BLaER1 treated with 17β-estradiol and CSF1 and Interleukin-3, amounts not matched to agents 10 nM and 100 nM (cell line): ENCODE measurements at regions not wholly inside any gene's neighbourhood (a gene's known extent, or its start where the extent isn't known, plus 50 kb on each side); places are given as distances from the start of the nearest gene placed in this dataset.

ENCODE experiments used
- H3K27ac ChIP-seq, 11 experiments: shearing (Covaris generic); formaldehyde crosslinking; 2 replicates each; pipeline ENCODE4 v1.8.1; 2022
- H3K27me3 ChIP-seq, 11 experiments: shearing (Covaris generic); formaldehyde crosslinking; 2 replicates each; pipeline ENCODE4 v1.8.1; 2022
- H3K36me3 ChIP-seq, 11 experiments: shearing (Covaris generic); formaldehyde crosslinking; 2 replicates each; pipeline ENCODE4 v1.8.1; 2022
- H3K4me1 ChIP-seq, 10 experiments: shearing (Covaris generic); formaldehyde crosslinking; 2 replicates each; pipeline ENCODE4 v1.8.1; 2022
- H3K4me2 ChIP-seq, 11 experiments: shearing (Covaris generic); formaldehyde crosslinking; 2 replicates each; pipeline ENCODE4 v1.8.1; 2022
- H3K4me3 ChIP-seq, 10 experiments: shearing (Covaris generic); formaldehyde crosslinking; 2 replicates each; pipeline ENCODE4 v1.8.1; 2022
- H3K9ac ChIP-seq, 11 experiments: shearing (Covaris generic); formaldehyde crosslinking; 2 replicates each; pipeline ENCODE4 v1.8.1; 2022
- H3K9me3 ChIP-seq, 11 experiments: shearing (Covaris generic); formaldehyde crosslinking; replicated peaks in 1 of 11; 2 replicates each; pipeline ENCODE4 v1.8.1; 2022
- H4K20me1 ChIP-seq, 11 experiments: shearing (Covaris generic); formaldehyde crosslinking; 2 replicates each; pipeline ENCODE4 v1.8.1; 2022
- Cebpa-rat ChIP-seq, 11 experiments: shearing (Covaris generic); IDR thresholded peaks; 2 replicates each; pipeline ENCODE4 v1.8.1; 2022

DNA sequence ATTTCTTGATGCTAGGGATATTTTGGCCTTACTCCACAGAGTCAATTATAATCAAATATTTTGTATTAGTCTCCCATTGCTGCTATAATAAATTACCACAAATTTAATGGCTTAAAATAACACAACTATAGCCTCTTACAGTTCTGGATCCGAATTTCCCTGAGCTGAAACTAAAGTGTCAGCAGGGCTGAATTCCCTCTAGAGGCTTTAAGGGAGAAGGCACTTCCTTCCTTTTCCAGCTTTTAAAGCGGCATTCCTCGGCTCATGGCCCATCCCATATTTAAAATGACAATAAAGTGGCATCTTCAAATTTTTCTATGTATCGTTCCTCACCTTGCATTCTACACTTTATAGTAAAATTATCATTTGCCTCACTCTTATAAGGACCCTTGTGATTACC lies 421.4 kb upstream of the ZWINT start:
- H3K4me3 ChIP-seq = no peak overlapping the region
- no peak for TF ChIP-seq Cebpa-rat (IDR thresholded peaks at IDR 0.05)
- no peaks in the 10 kb centered on the region for H3K36me3 ChIP-seq
- H3K27ac ChIP-seq = no peak overlapping the region
- H3K9ac ChIP-seq = no peak overlapping the region
- no peaks in the 10 kb centered on the region for H4K20me1 ChIP-seq
- no peaks in the 10 kb centered on the region for H3K9me3 ChIP-seq
- H3K4me2 ChIP-seq = no peak overlapping the region
- no peaks in the 10 kb centered on the region for H3K27me3 ChIP-seq
- no peaks in the 10 kb centered on the region for H3K4me1 ChIP-seq

GRCh38 chr10:56771343-56771742 lies 410.3 kb upstream of the ZWINT start:
- peaks cover 16 to 28% (median 24%) of the 10 kb centered on the region in 11 experiments for H3K9me3 ChIP-seq
- H3K4me3 ChIP-seq = no peak overlapping the region
- H3K27ac ChIP-seq = no peak overlapping the region
- no peaks in the 10 kb centered on the region for H4K20me1 ChIP-seq
- no peaks in the 10 kb centered on the region for H3K36me3 ChIP-seq
- H3K4me1 ChIP-seq = no peaks in the 10 kb centered on the region
- H3K4me2 ChIP-seq = no peak overlapping the region
- no peak for TF ChIP-seq Cebpa-rat (IDR thresholded peaks at IDR 0.05)
- no peaks in the 10 kb centered on the region for H3K27me3 ChIP-seq
- no peak overlapping the region for H3K9ac ChIP-seq

GRCh38 chr10:56763090-56763489 lies 402.0 kb upstream of the ZWINT start:
- no peak overlapping the region for H3K27ac ChIP-seq
- no peak overlapping the region for H3K4me2 ChIP-seq
- no peak overlapping the region for H3K9ac ChIP-seq
- H3K27me3 ChIP-seq = no peaks in the 10 kb centered on the region
- no peak overlapping the region for H3K4me3 ChIP-seq
- H3K4me1 ChIP-seq = no peaks in the 10 kb centered on the region
- no peak for TF ChIP-seq Cebpa-rat (IDR thresholded peaks at IDR 0.05)
- H3K36me3 ChIP-seq = no peaks in the 10 kb centered on the region
- H3K9me3 ChIP-seq = peaks cover 13 to 22% (median 15%) of the 10 kb centered on the region in 11 experiments
- no peaks in the 10 kb centered on the region for H4K20me1 ChIP-seq

DNA sequence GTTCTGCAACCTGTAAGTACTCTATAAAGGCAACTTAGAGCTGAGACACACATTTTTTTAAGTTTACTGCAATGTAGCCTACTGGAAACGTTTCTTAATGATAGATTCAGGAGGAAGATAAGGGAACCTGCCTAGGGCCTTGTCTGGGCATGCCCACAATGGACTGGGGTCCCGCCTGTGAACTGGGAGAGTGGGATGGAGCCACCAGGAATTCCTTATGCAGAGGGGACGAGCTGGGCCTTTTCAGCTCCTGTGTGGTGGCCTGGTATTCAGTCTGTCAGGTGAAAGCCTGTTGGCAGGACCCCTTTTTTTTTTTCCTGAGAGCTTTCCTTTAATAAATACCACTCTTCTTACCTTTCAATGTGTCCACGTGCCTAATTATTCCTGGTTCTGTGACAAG lies 384.4 kb upstream of the ZWINT start:
- H3K4me3 ChIP-seq = no peak overlapping the region
- TF ChIP-seq Cebpa-rat (IDR thresholded peaks at IDR 0.05) = no peak

GRCh38 chr10:56728349-56728748 lies 367.3 kb upstream of the ZWINT start:
- no peak overlapping the region for H3K9ac ChIP-seq
- H4K20me1 ChIP-seq = no peaks in the 10 kb centered on the region
- no peak overlapping the region for H3K4me3 ChIP-seq
- no peak overlapping the region for H3K27ac ChIP-seq
- no peaks in the 10 kb centered on the region for H3K4me1 ChIP-seq
- H3K36me3 ChIP-seq = no peaks in the 10 kb centered on the region
- no peaks in the 10 kb centered on the region for H3K27me3 ChIP-seq
- H3K4me2 ChIP-seq = no peak overlapping the region
- H3K9me3 ChIP-seq = 0 out of 22 replicates have a peak, but pooled peaks cover 0 to 2% (median 0%) of the 10 kb centered on the region in 11 experiments
- TF ChIP-seq Cebpa-rat (IDR thresholded peaks at IDR 0.05) = no peak

More for the DNA sequence above, 384.4 kb upstream of the ZWINT start:
- H3K4me2 ChIP-seq = no peak overlapping the region
- no peaks in the 10 kb centered on the region for H4K20me1 ChIP-seq
- no peaks in the 10 kb centered on the region for H3K27me3 ChIP-seq
- no peaks in the 10 kb centered on the region for H3K4me1 ChIP-seq
- H3K9ac ChIP-seq = no peak overlapping the region
- H3K9me3 ChIP-seq = no peaks in the 10 kb centered on the region
- no peaks in the 10 kb centered on the region for H3K36me3 ChIP-seq
- H3K27ac ChIP-seq = no peak overlapping the region

GRCh38 chr10:56722912-56723311 lies 361.9 kb upstream of the ZWINT start:
- Histone ChIP-seq H4K20me1 (no peaks in the 10 kb centered on the region), H3K4me1 (no peaks in the 10 kb centered on the region), H3K9ac (no peak overlapping the region), H3K36me3 (no peaks in the 10 kb centered on the region), H3K27ac (no peak overlapping the region), H3K9me3 (no peaks in the 10 kb centered on the region), H3K4me3 (no peak overlapping the region), H3K27me3 (no peaks in the 10 kb centered on the region), H3K4me2 (no peak overlapping the region)
- TF ChIP-seq Cebpa-rat (IDR thresholded peaks at IDR 0.05) = no peak

- no peaks in the 10 kb centered on the region for H3K9me3 ChIP-seq
- no peak overlapping the region for H3K9ac ChIP-seq
- no peak overlapping the region for H3K27ac ChIP-seq
- TF ChIP-seq Cebpa-rat (IDR thresholded peaks at IDR 0.05) = no peak
- no peaks in the 10 kb centered on the region for H3K27me3 ChIP-seq
- H3K4me3 ChIP-seq = no peak overlapping the region
- H3K4me2 ChIP-seq = peak overlapping the region in 2 of 11 experiments; percentile 19 to 21; a peak in 1 of 22 replicates
- peaks cover 0 to 5% (median 0%) of the 10 kb centered on the region in 10 experiments; a peak in 2 of 20 replicates for H3K4me1 ChIP-seq
- no peaks in the 10 kb centered on the region for H3K36me3 ChIP-seq
- H4K20me1 ChIP-seq = no peaks in the 10 kb centered on the region
These were observed 354.2 kb upstream of the ZWINT start for GRCh38 chr10:56715262-56715661.

DNA sequence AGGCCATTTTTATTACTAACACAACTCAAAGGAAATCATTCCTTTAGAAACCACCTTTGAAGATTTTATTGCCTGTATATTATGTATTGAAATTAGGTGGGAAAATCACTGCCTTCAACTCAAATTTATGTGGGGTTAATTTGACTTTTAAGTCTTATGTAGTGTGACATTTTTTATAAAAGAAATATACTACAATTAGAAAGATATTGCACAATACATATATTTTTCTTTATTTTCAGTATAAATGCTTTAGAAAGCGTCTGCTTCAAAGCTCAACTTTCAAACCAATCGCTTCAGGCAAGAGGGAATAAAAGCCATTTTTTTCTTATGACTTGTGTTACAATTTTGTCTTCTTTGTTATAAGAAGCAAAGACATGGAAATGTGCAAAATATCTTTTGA lies 337.4 kb upstream of the ZWINT start:
- Histone ChIP-seq H3K4me2 (no peak overlapping the region), H3K27ac (no peak overlapping the region), H4K20me1 (no peaks in the 10 kb centered on the region), H3K9me3 (no peaks in the 10 kb centered on the region), H3K36me3 (no peaks in the 10 kb centered on the region), H3K4me1 (no peaks in the 10 kb centered on the region), H3K27me3 (no peaks in the 10 kb centered on the region), H3K9ac (no peak overlapping the region), H3K4me3 (no peak overlapping the region)
- TF ChIP-seq Cebpa-rat (IDR thresholded peaks at IDR 0.05) = peak in 2 of 11 experiments; percentile 38 to 46; a peak in 2 of 22 replicates

DNA sequence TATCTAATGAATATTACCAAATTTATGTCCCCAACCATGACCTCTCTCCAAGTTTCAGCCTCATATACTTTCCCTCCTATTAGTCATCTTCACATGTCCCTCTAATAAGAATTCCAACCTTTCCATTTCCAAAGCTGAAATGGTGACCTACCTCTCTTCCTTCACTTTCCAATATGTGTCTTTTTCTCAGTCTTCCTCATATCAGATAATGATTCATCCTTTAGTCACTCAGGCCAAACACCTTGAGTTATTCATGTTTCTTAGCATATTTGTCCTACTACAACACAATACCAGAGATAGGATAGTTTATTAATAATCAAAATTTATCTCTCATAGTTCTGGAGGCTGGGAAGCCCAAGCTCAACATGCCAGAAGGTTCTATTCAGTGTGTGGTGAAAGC lies 318.5 kb upstream of the ZWINT start:
- no peak overlapping the region for H3K4me3 ChIP-seq
- TF ChIP-seq Cebpa-rat (IDR thresholded peaks at IDR 0.05) = no peak
- no peak overlapping the region for H3K4me2 ChIP-seq
- no peak overlapping the region for H3K27ac ChIP-seq
- H3K9ac ChIP-seq = no peak overlapping the region
- no peaks in the 10 kb centered on the region for H3K27me3 ChIP-seq
- no peaks in the 10 kb centered on the region for H3K4me1 ChIP-seq
- 0 out of 22 replicates have a peak, but pooled peaks cover 0 to 4% (median 0%) of the 10 kb centered on the region in 11 experiments for H3K9me3 ChIP-seq
- no peaks in the 10 kb centered on the region for H4K20me1 ChIP-seq
- H3K36me3 ChIP-seq = no peaks in the 10 kb centered on the region

GRCh38 chr10:56662765-56663447 lies 301.8 kb upstream of the ZWINT start:
- Histone ChIP-seq H3K27ac (no peak overlapping the region), H3K9me3 (no peaks in the 10 kb centered on the region), H3K4me3 (no peak overlapping the region), H3K4me2 (no peak overlapping the region), H3K9ac (no peak overlapping the region), H3K27me3 (no peaks in the 10 kb centered on the region), H4K20me1 (no peaks in the 10 kb centered on the region), H3K36me3 (no peaks in the 10 kb centered on the region), H3K4me1 (0 out of 20 replicates have a peak, but pooled peaks cover 0 to 3% (median 0%) of the 10 kb centered on the region in 10 experiments)
- no peak for TF ChIP-seq Cebpa-rat (IDR thresholded peaks at IDR 0.05)
